ENCODE measurements at regions not wholly inside any gene's neighbourhood (a gene's known extent, or its start where the extent isn't known, plus 50 kb on each side); places are given as distances from the start of the nearest gene placed in this dataset.
A peak's percentile ranks its signal among the peaks of the same experiment; 100 is the strongest.

DNA sequence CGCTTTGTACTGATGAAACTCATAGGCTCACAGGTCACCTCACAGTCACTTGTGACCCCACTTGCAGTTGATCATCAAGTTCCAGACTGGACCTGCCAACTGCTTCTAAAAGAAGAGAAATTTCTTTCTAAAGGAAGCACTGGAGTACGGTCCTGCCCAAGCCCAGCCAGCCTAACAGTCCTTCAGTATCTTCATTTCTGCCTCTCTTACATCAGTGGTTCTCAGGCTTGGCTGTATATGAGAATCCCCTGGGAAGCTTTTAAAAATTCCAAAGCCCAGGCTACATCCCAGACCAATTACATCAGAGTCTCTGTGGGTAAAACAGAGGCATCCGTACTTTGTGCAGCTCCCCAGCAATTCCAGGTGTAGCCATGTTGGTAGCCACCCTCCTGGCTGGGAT lies 282.1 kb downstream of the NFIB start:
- no peak for DNase-seq

DNA sequence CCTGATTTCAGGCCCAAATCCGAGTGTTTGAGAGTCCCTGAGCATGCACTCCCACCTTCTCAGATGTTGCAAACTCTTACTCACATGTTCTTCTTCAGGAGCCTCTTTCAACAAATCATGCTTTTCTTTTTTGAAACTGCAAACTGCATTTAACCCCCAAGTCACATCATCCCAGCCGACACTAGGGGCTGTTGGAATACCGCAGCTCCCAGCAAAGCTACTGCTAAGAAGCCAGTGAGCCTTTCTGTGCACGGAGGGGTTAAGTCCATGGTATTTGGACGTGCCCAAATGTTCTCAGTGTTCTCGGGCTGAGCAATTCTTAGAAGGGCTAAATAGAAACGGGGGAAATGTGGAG lies 282.9 kb downstream of the NFIB start:
- peak; percentile 41 for DNase-seq

DNA sequence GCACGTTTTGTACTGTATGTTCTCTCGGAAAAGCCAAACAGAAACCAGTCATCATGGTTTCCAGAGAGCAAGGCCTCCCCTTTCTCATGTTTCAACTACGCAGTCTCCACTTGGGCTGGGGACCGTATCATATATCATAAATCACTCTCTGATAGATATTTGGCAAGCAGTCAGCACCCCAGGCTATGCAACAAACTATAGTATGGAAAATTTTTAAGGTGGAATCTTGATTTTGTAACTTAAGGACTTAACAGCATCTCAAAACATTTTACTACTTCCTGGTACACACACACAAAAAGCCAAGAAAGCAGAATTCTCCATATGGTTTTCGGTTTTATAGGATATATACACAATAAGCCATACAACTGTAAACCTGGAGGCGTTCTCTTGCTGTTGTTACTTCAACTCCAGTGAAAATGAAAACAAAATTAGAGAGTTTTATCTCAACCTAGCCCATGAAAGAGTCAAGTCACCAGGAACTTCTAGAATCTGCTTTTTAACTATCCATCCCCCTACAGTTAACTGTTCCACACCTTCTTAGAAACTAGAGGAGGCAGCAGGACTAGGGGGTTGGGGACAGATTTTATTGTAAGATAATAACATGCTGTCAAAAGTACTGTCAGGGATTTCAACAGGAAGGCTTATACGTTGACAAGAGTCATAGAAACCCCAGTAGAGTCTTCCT lies 283.4 kb downstream of the NFIB start:
- DNase-seq, result peak; percentile 46

DNA sequence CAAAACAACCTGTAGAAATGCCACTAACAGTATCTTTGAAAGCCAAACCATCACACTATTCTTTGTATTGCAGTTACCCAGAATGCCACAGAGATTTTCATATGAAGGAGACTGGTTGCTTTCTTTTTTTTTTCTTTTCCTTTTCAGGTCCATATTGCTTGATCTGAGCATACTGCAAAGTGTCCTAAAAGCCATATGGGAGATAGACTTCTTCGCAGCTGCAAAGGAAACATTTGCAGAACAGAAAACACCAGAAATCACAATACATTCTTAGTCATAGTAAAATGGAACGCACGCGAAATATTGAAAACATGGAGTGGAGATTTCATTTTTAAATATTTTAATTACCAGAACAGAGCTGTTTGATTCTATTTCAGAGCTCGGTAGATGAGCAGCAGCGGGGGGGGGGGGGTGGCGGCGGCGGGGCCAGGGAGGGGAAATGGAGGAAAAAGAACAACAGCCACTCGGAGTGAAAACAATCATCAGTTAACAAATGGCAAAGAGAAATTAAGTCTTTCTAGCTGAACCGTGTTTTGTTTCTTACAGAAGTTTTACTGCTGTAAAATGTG lies 284.1 kb downstream of the NFIB start:
- no peak for DNase-seq

DNA sequence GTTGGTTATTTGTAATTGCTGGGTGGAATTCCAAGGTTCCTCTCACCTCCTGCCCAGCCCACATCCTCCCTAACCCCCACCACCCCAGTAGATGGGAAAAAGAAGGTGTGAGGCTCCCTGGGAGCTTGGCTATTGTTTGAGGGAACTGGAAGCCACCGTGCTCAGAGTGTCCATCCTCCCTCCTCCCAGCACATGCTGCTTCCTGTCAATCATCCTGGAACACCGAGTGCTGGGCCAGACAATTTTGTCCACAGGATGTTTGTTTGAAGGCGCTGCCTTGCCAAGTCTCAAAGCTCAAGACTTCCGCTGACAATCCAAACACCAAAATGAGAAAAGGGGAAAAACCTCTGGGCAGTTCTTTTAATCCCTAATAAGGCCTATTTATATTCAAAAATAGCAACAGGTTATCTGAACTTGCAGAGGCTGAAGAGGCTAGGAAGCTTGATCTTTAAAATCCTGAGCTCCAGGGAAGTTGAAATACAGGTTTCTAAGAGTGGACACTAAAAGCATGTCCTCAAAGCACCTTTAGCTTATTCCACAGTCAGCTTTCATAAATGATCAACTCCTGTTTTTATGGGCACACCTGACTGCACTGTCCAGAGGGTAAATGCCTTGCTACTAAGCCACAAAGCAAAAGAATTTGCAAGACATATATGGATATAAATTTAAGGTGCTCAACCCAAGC lies 286.7 kb downstream of the NFIB start:
- DNase-seq, result no peak

DNA sequence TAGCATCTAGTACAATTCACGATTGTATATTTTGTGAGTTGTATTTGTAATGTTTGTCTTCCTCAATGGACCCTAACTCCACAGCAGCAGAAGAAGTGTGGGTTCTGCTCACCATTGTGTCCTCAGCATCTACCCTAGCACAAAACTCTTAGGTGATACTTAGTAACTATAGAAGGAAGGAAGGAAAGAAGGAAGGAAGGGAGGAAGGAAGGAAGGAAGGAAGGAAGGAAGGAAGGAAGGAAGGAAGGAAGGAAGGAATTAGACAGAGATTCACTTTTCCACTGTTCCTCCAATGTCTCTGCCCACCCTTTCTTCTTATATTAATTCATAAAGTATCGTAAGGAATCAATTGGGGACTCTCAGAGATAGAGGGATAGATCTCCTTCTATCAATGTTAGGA lies 288.2 kb downstream of the NFIB start:
- DNase-seq, result no peak

DNA sequence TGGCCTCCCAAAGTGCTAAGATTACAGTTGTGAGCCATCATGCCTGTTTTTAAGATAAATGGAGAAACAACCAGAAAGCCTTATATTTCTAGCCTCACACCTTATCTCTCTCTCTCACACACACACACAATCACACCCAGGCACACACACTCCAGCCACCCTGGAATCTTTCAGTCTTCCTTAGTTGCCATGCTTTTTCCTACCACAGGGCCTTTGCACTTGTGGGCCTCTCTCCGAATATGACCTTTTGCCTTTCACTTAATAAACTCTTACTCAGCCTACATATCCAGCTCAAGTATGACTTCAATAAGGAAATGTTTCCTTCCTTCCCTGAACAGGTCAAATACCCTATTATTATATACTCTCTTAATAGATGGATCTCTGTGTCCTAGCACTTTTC lies 290.7 kb downstream of the NFIB start:
- no peak for DNase-seq

DNA sequence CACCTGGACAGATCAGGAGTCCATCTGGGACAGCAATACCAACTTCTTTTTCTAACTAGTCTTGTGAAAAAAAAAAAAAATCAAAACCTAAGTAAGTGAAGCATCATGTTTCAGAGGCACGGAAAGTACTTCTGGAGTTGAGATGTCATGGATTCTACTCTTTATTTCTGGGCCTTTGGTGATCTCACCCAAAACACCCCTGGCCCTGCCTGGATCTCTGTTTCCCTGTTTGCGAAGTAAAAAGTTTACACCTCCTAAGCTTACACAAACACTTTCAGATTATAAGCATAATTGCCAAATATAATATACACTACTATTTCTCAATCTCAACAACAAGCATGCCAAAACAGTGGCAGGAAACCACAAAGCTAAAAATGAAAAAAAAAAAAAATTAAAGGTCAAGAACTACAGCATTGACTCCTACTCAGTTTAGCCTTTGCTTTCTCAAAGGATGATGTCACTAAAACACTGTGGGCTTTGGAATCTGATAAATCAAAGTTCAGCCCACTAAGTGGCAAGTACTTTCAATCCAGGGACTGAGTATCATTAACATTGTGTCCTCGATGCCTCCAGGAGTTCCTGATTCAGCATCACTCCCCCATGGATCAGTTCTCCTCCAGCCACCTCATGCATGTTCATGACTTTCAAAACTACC lies 291.9 kb downstream of the NFIB start:
- no peak for DNase-seq

DNA sequence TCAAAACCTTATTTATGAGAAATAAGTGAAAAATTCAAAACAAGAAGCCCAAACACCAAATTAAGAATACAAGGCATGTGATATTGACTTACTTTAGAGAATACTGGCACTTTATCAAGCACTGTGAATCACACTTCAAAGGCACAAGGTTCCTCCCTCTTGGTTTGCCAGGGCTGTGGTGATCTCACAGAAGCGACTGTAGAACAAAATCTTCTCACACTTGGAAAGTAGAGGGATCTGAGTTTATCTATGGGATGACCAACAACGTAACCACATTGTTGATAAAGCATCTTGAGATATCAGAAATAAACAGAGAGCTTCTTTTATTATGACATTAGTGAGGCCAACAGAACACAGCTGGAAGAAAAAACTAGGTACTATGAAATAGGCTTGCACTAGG lies 295.9 kb downstream of the NFIB start:
- no peak for DNase-seq

DNA sequence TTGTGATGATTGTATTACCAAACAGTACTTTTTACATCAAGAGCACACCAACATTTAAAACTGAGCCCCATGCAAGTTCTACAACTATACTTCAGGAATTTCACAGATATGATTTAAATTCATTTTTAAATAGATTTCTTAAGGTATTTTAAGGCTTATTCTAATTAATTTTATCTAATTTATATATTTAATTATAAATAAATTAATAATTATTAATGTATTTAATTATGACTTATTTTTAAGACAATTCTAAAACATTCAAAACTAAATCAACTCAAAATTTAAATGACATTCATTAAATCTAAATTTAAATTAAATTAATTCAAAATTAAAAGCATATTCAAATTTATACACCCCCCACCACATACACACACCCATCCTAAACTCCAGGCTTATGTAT lies 299.2 kb downstream of the NFIB start:
- DNase-seq, result no peak

DNA sequence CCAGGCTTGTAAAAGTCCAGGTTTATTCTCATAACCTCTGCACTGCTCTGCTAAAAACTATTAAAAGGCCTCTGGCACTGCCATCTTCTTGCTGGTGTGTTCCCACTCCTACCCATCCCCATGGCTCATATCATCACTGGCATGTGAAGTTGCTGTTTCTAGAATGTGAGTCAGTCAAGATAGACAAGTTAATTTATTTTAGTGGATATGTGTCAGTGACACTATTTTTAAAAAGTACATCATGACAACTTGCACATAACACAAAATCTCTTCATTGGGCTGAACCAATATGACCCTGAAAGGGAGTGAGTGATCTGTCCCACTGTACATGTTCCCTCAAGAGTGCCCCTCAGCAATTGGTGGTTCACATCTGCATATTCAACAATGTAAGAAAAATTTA lies 299.7 kb downstream of the NFIB start:
- no peak for DNase-seq

DNA sequence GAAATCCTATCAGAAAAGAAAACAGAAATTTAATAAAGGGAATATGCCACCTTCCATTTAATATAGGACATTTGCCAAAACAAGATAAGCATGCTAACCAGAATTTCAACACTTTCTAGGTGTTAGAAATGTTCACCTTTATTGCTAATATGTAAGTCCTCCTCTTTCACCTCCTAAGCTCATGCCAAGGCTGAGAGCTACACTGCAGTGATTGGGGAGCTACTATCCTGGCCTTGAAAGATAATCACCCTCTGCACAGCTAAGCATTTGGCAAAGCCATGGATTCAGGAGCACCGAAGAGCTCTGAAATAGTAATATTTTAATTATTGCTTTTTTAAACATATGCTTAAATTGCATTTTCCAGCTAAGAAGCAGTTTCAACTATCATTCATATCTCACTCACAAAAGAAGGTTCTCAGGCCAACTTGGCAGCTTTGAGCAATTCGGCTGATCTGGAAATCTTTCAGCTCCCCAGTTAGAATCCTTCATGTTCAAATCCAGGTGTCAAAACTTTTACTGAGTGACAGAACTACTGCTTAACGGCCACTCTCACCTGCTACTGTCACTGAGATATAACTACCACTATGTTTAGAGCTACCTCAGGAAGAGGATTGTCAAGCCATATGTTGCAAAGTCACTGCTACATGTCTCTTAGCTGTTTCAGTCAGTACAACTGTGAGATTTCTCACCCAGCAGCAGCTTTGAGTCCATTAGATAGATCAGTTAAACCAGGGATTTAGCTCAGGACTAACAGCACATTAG lies 302.0 kb downstream of the NFIB start:
- DNase-seq, result no peak

DNA sequence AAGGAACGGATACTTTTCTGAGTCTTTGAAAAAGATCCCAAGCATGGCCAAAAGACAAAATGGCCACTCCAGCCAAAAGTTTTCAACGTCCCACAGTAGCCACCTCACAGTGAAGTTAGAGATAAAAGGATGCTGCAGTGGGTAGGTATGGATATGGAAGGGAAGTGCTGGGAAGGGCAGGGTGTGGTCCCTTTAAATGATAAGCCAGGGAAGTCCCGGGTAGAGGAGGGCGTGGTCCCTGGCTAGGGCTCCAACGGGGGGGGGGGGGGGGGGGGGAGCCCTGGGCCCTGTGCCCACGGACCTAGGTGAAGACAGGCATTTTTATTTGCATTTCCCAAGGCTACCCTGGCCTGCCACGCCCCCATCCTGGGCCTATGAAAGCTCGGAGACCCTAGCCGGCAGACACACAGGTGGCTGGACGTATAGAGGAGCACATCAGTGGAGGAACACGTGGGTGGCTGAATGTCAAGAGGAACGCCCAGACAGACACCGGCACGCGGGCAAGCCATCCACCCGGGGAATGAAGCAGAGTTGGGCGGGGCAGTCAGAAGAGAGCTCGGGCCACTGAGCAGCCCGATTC lies 306.7 kb downstream of the NFIB start:
- DNase-seq, result no peak

DNA sequence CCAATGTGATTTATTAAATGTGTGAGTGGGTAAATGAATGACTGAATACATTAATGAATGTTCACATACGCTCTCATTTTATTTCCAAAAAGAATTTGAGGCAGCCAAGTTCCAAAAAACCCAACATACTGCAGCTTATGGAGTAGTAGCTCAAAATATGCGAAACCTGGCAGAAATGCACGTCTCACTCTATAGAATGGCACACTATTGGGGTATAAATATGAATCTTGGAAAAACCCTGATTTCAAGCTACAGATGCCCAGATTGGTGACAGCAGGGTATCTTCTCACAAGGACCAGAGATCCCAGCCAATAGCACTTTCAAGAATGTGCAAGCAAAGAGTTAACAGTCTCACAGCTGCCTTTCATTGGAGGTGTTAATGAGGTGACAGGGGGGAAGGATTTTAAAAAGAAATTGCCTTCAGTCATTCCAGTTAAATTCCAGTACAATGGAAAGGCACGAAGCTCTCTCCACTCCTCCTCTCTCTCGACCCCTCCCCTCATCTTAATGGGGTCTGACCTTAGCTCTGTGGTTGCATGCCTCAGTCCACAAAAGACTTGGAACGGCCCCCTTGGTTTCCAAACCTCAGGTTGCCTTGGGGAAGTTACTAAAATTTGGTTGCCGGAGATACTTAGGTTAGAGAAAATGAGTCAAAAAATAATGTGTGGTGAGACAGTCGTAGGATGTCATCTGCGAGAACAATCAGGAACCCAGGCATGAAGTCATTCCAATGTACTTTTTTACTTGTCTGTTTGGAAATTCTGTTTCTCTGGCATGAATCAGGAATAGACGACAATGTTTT lies 307.4 kb downstream of the NFIB start:
- DNase-seq, result no peak

DNA sequence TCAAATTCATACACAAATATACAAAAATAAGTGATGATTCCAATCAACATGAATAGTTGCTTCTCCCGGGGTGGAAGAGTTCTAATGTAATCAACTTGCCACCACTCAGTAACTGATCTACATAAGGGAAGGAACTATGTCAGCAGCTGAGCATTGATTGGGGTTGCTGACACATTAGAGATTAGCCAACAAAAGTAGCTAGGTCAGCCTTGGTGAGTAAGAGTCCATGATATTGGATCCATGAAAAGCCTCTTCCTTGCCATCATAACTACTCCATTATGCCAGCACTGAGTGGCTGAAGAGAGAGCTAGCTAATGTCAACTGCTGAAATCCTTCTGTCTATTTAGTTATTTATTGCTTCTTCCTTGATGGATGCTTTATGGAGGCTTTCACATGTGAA lies 309.8 kb downstream of the NFIB start:
- DNase-seq, result no peak

DNA sequence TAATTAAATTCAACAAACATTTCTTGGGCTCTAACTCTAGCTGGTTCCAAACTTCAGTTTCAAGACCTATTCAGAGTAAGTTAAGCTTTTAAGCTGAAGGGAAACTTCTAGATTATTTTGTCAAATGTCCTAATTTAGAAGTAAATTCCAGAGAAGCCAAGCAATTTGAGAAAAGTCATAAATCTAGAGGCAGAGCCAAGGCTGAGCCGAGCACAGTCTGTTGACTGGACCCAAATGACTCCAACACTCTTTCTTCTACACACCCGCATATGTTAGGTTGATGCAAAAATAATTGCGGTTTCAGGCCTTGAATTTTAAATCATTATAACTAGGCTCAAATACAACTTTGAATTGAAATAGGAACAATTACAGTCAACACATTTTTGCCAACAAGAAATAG lies 319.7 kb downstream of the NFIB start:
- DNase-seq, result no peak

DNA sequence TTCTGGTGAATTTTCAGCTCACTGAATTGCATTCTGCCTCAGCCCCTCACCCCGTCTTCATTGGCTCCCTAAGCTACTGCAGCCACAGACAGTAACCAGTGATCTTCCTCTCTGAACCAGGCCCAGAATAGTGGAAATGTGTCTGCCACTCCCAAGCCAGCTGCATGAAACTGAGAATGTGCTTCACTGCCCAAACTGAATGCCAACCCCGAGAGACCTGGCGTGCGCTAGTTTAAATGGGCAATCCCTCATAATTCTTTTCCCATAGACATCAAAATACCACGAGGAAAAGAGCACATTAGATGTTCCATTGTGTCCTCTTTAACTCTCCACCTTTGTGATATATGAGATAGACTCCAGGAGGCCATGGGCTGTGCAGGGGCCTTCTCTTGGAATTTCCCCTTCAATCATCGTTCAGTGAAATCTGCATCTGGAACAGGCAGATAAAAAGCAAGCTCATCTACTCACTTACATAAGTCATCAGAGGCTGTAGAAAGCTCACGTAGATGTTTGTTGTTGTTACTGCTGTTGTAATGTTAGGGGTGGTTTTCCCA lies 320.2 kb downstream of the NFIB start:
- DNase-seq, result no peak

DNA sequence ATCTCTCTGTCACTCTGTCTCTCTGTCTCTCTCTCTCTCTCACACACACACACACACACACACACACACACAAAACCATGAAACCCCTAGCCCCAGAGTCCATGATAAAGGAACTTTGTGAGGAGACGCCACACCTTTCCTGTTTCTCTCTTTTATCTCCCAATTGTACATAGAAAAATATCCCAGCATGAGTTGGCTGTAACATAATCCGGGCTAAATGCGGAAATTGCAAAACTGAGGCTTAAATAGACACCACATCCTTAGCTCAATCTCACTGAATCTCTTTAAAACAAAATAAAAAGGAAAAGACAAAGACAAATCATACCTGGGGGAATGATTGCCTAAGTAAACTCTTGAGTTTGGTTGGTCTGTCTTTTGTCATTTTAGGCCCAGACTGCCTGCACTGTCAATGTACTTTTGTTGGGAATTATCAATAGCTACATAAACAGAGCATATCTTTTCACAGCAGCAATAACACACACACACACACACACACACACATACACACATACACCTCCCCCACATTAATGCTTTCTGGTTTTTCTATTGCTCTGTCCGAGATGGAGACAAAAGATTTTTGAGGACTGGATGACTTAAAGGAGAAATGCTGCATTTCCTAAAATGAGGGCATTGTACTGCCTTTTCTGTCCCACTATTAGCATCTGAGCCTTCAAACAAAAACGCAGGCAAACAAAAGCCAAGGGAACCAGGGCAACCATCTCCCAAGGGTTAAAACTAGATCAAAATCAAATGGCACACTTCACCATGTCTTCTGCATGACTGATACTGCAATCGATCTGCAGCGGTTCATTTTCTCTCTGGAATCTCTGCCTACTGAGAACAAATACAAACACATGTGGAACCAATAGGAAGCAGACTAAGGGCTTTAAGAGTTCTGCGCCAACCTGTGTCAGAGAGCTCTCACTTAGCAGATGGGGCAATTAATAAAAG lies 321.5 kb downstream of the NFIB start:
- DNase-seq, result peak; percentile 0

DNA sequence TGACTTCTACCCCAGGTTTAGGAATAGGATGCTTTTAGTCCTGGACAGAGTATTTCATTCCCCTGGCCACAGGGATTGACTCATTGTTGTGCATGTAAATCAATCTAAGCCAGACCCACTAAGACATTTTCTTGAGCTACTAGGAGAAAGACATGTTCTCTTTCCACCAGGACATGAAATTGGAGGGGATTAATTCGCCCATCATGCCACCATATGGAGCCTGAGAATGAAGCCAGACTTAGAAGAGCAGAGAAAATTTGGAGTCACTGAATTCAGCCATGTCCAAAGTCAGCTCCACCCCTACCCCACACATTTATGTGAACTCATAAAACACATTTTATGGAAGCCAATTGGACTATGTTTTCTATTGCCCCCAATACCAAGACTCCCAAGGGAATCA lies 322.5 kb downstream of the NFIB start:
- no peak for DNase-seq

DNA sequence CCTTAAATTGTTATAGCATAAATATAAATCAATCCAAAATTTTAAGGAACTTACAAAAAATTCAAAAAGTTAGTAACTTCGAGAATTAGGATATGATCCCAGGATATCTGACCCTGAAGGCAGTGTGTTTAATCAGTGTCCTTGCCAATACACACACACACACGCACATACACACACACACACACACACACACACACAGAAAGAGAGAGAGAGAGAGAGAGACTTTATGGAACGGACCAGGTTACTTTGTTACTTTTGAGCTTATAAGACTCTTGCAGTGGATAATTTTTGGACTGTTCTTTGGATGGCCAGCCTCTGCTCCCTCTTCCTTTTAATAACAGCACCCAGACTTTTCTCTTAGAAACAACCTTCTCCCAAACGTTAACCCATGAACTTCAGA lies 322.9 kb downstream of the NFIB start:
- DNase-seq, result no peak

DNA sequence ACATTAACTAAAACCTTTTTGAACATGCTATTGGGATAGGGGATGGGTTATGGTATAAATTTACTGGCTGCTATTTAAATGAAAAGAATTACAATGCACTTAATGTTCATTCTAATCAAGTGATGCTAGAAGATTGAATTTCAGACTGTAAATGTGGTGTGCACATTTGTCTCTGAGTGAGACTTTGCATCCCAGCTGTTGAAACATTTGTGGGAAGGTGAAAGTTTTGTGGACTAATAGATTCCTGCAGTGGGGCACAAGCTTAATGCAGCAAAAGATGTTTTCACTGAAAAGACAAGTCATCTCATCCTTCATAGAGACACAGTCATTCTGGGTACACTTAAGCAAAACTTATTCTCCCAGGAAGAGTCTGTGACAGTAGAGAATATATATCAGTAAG lies 323.6 kb downstream of the NFIB start:
- DNase-seq, result no peak
